Kidney (tissue), 13 donors: ENCODE measurements at regions not wholly inside any gene's neighbourhood (a gene's known extent, or its start where the extent isn't known, plus 50 kb on each side); places are given as distances from the start of the nearest gene placed in this dataset.
"Not testable (repeated sequence)": the region's sequence is repeated elsewhere in the genome, so short reads cannot be mapped to it uniquely, and the experiment has no call there.

ENCODE experiments used
- DNase-seq, 5 donors: peaks; one replicate each; pipeline ENCODE4 v3.0.0-alpha.2; 2013 to 2020
- FAIRE-seq: peaks from 2 replicates; lab custom pipeline; 2012; peaks lifted over from hg19 to GRCh38; lab: Jason Lieb, UNC
- H3K27ac ChIP-seq, 2 donors: one replicate each; pipeline ENCODE4 v1.7.0; 2013; ENCODE audit warnings: low read depth in 2 of 2, low read length in 2 of 2, inconsistent platforms in 1 of 2
- H3K27me3 ChIP-seq: one replicate; pipeline ENCODE4 v1.7.1; 2013; ENCODE audit warnings: low read length, inconsistent platforms; ENCODE audit not compliant: control insufficient read depth, insufficient read depth
- H3K36me3 ChIP-seq, 3 donors: one replicate each; pipeline versions ENCODE4 v1.7.0 to v1.7.1; 2013; ENCODE audit warnings: low read length in 3 of 3, control low read depth in 1 of 3, inconsistent platforms in 1 of 3; ENCODE audit not compliant: insufficient read depth in 3 of 3, control insufficient read depth in 2 of 3
- H3K4me1 ChIP-seq, 3 donors: one replicate each; pipeline versions ENCODE4 v1.7.0 to v1.7.1; 2013; ENCODE audit warnings: low read length in 3 of 3, inconsistent platforms in 1 of 3, low read depth in 1 of 3; ENCODE audit not compliant: control insufficient read depth in 2 of 3, insufficient read depth in 2 of 3
- H3K4me3 ChIP-seq, 3 donors: one replicate each; pipeline versions ENCODE4 v1.7.0 to v1.8.1; 2013; ENCODE audit warnings: low read length in 3 of 3, control low read depth in 1 of 3, inconsistent platforms in 1 of 3
- H3K9ac ChIP-seq, 3 donors: one replicate each; pipeline versions ENCODE4 v1.7.0 to v1.7.1; 2013; ENCODE audit warnings: low read length in 3 of 3, control low read depth in 1 of 3, inconsistent platforms in 1 of 3
- H3K9me3 ChIP-seq, 3 donors: one replicate each; pipeline versions ENCODE4 v1.7.0 to v1.7.1; 2013; ENCODE audit warnings: low read length in 3 of 3, control low read depth in 1 of 3, inconsistent platforms in 1 of 3; ENCODE audit not compliant: control insufficient read depth in 2 of 3, insufficient read depth in 1 of 3
- CTCF ChIP-seq: IDR thresholded peaks from 3 replicates; pipeline ENCODE4 v1.5.1; 2012; ENCODE audit warnings: mild to moderate bottlenecking, moderate library complexity, borderline replicate concordance; ENCODE audit not compliant: insufficient read depth; ENCODE audit errors: extremely low read depth
- intact Hi-C: fragments of 100-400 bp; cut with DNase I; formaldehyde crosslinking; loops from one replicate; pipeline ENCODE4 v1.11.1; 2022
- donor health status: control.
- donor health status: control.
- donor health status: control.
- donor health status: control.
- donor health status: control.
- donor health status: DM: yes; HTN: yes; CAD: no.
- donor health status: Normal renal cell carcinoma (clear cell type).

- H3K36me3 ChIP-seq = no peaks in the 10 kb centered on the region
- H3K4me1 ChIP-seq = no peaks in the 10 kb centered on the region
- H3K27me3 ChIP-seq = no peaks in the 10 kb centered on the region
- no peak overlapping the region for H3K4me3 ChIP-seq
- intact Hi-C loops = no loop called here
- H3K9me3 ChIP-seq = no peaks in the 10 kb centered on the region
- FAIRE-seq (no peak), DNase-seq (peak in 2 of 5 donors; percentile 65 to 69)
- no peak overlapping the region for H3K27ac ChIP-seq
- no peak overlapping the region for H3K9ac ChIP-seq
- TF ChIP-seq CTCF = no peak
These were observed 310.6 kb downstream of the ACTR3B start for GRCh38 chr7:153070141-153070540.

GRCh38 chr7:153072806-153073205 is 313.3 kb downstream of the ACTR3B start:
- no peak overlapping the region for H3K27ac ChIP-seq
- no peak for FAIRE-seq
- no peaks in the 10 kb centered on the region for H3K27me3 ChIP-seq
- TF ChIP-seq CTCF = no peak
- no peaks in the 10 kb centered on the region for H3K4me1 ChIP-seq
- no peaks in the 10 kb centered on the region for H3K36me3 ChIP-seq
- H3K4me3 ChIP-seq = no peak overlapping the region
- intact Hi-C loops = no loop called here
- no peaks in the 10 kb centered on the region for H3K9me3 ChIP-seq
- DNase-seq = no peak
- no peak overlapping the region for H3K9ac ChIP-seq

DNA sequence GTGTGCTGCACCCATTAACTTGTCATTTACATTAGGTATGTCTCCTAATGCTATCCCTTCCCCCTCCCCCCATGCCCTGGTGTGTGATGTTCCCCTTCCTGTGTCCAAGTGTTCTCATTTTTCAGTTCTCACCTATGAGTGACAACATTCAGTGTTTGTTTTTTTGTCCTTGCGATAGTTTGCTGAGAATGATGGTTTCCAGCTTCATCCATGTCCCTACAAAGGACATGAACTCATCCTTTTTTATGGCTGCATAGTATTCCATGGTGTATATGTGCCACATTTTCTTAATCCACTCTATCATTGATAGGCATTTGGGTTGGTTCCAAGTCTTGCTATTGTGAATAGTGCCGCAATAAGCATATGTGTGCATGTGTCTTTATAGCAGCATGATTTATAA is 316.7 kb downstream of the ACTR3B start:
- FAIRE-seq, H3K36me3 ChIP-seq, H3K27ac ChIP-seq, DNase-seq, H3K9ac ChIP-seq, H3K9me3 ChIP-seq, H3K4me3 ChIP-seq, H3K27me3 ChIP-seq, intact Hi-C loops, H3K4me1 ChIP-seq: not testable (repeated sequence)

DNA sequence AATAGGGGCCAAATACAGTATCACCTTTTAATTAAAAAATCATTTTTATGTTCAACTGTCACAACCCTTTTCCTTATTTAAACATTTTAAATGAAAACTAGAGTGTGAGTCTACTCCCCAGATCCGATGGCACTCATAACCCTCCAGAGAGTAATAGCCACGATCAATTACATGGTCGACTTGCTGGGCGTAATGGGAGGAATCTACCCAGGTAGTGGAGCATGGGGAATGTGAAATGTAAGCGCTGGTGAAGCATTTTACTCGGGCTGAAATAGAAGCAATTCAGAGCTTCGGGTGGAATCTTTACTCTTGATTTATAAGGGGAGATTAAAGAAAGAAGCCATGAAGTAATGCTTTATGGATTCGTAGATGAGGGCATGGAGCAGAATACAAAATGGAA is 321.9 kb downstream of the ACTR3B start:
- no peak for FAIRE-seq
- Histone ChIP-seq H3K27ac (no peak overlapping the region), H3K9ac (no peak overlapping the region), H3K4me1 (no peaks in the 10 kb centered on the region), H3K9me3 (no peaks in the 10 kb centered on the region), H3K36me3 (no peaks in the 10 kb centered on the region), H3K4me3 (no peak overlapping the region), H3K27me3 (no peaks in the 10 kb centered on the region)
- intact Hi-C loops = no loop called here
- TF ChIP-seq CTCF = no peak
- peak in 3 of 5 donors; percentile 73 to 88 (median 88) for DNase-seq
